ENCODE measurements at regions not wholly inside any gene's neighbourhood (a gene's known extent, or its start where the extent isn't known, plus 50 kb on each side); places are given as distances from the start of the nearest gene placed in this dataset.

DNA sequence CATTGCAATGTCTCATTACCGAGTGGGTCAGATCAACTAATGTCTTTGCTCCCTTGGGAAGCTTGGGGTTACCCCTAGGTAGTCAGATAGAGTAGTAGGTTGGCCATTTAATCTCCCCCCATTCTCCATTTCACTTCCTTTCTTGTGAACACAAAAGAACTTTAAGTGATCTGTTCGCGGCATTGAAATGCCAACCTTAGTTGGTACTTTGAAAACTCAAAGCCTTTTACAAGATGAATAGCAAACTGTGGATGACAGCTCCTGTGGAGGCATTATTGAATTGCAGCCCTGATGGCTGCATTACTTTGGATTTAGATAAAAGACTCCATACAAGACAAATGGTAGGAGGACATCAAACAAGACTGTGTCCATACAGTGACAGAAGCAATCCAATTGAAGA is 469.1 kb downstream of the GBA3 start:
- Histone ChIP-seq H3K27me3 (no peaks in the 10 kb centered on the region), H3K4me3 (no peak overlapping the region), H3K4me1 (no peaks in the 10 kb centered on the region), H3K36me3 (no peaks in the 10 kb centered on the region), H3K27ac (no peak overlapping the region), H3K9me3 (no peaks in the 10 kb centered on the region)
- intact Hi-C loops (cut with DNase I; ENCODE audit: low total_unique reads) (no loop called here), in situ Hi-C loops (cut with MboI; ENCODE audit: low pct_ligation_motif_present in 1 of 4, low pct_unique_long_range_greater_than_20kb in 1 of 4, low sequenced_read_pairs in 3 of 4) (no loop called here)
- DNase-seq: no peak
- TF ChIP-seq EP300 (IDR thresholded peaks at IDR 0.05; ENCODE audit: low read depth) (no peak), POLR2AphosphoS5 (IDR thresholded peaks at IDR 0.05) (no peak), POLR2A (IDR thresholded peaks at IDR 0.05) (no peak)
- TF ChIP-seq, protein P1, sequence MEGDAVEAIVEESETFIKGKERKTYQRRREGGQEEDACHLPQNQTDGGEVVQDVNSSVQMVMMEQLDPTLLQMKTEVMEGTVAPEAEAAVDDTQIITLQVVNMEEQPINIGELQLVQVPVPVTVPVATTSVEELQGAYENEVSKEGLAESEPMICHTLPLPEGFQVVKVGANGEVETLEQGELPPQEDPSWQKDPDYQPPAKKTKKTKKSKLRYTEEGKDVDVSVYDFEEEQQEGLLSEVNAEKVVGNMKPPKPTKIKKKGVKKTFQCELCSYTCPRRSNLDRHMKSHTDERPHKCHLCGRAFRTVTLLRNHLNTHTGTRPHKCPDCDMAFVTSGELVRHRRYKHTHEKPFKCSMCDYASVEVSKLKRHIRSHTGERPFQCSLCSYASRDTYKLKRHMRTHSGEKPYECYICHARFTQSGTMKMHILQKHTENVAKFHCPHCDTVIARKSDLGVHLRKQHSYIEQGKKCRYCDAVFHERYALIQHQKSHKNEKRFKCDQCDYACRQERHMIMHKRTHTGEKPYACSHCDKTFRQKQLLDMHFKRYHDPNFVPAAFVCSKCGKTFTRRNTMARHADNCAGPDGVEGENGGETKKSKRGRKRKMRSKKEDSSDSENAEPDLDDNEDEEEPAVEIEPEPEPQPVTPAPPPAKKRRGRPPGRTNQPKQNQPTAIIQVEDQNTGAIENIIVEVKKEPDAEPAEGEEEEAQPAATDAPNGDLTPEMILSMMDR (IDR thresholded peaks at IDR 0.05): no peak
- 80 to 92% methylated on average over 2 to 3 of the region's 3 CpGs for WGBS, 2 donors (ENCODE audit: low coverage in 1 of 2)

DNA sequence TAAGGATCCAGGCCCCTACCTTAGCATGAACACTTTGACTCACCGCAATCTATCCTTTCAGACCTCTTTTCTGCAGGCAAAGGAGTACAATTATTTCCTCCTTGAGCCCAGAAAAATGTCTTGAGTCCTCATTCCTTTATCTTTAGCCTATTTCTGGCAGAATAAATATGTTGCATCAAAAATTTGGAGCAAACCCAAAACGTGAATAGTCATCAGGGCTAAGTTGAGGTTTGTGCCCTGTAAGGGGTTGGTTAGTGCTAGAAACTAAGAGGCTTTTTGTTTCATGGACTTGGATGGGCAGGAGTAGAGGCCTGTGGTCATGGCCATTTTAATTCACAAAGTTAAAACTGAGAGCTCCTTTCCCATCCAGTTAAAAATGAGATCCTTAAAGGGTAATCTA is 460.3 kb downstream of the GBA3 start:
- H3K27ac ChIP-seq: no peak overlapping the region
- no peaks in the 10 kb centered on the region for H3K4me1 ChIP-seq
- H3K36me3 ChIP-seq: no peaks in the 10 kb centered on the region
- intact Hi-C loops (cut with DNase I; ENCODE audit: low total_unique reads): no loop called here
- WGBS, 2 donors (ENCODE audit: low coverage in 1 of 2): 55 to 73% methylated on average over 1 to 2 of the region's 2 CpGs
- TF ChIP-seq POLR2AphosphoS5 (IDR thresholded peaks at IDR 0.05) (no peak), EP300 (IDR thresholded peaks at IDR 0.05; ENCODE audit: low read depth) (no peak), POLR2A (IDR thresholded peaks at IDR 0.05) (no peak)
- TF ChIP-seq, protein P1 (IDR thresholded peaks at IDR 0.05): no peak
- in situ Hi-C loops (cut with MboI; ENCODE audit: low pct_ligation_motif_present in 1 of 4, low pct_unique_long_range_greater_than_20kb in 1 of 4, low sequenced_read_pairs in 3 of 4): no loop called here
- no peak for DNase-seq
- no peak overlapping the region for H3K4me3 ChIP-seq
- no peaks in the 10 kb centered on the region for H3K9me3 ChIP-seq
- H3K27me3 ChIP-seq: no peaks in the 10 kb centered on the region

DNA sequence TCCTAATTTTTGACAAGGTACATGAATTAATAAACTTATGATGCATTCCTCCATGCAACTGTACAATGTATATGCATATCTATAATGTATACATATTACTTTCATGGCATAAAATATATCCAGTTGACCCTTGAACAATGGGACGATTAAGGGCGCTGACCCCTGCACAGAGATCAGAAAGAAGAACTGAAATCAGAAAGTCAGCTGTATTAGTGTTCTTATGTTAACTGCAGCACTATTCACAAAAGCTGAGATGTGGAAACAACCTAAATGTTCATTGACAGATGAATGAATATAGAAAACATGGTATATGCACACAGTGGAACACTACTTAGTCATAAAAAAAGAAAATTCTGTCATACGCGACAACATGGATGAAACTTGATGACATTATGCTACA is 457.1 kb downstream of the GBA3 start:
- intact Hi-C loops (cut with DNase I; ENCODE audit: low total_unique reads): no loop called here
- H3K4me3 ChIP-seq: no peak overlapping the region
- in situ Hi-C loops (cut with MboI; ENCODE audit: low pct_ligation_motif_present in 1 of 4, low pct_unique_long_range_greater_than_20kb in 1 of 4, low sequenced_read_pairs in 3 of 4): loop anchor here in 2 of 4 donors (25.0 kb wide), 1 partner anchor 1262 kb away; no protein-coding TSS in a partner anchor

DNA sequence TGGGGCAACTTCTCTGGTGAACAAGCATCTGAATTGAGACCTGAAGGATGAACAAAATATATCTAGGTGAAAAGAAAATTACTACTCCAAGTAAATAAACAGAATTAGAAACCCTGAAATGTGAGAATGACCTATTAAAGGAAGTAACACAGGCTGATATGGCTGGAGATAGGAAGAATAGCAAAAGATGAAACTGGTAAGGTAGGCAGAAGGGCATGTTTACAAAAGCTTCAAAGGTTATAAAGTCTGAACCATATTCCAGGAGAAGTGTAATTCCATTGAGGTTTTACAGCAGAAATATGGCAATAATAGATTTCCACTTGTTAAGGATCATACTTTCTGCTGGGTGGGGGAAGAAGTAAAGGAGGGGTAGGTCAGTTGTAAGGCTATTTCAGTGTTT is 452.0 kb downstream of the GBA3 start:
- Histone ChIP-seq H3K9me3 (no peaks in the 10 kb centered on the region), H3K27me3 (no peaks in the 10 kb centered on the region), H3K4me3 (no peak overlapping the region), H3K4me1 (peaks cover 0 to 21% (median 10%) of the 10 kb centered on the region in 4 donors), H3K36me3 (no peaks in the 10 kb centered on the region), H3K27ac (no peak overlapping the region)
- TF ChIP-seq EP300 (IDR thresholded peaks at IDR 0.05; ENCODE audit: low read depth) (no peak), POLR2A (IDR thresholded peaks at IDR 0.05) (no peak), POLR2AphosphoS5 (IDR thresholded peaks at IDR 0.05) (no peak)
- TF ChIP-seq, protein P1 (IDR thresholded peaks at IDR 0.05): no peak
- intact Hi-C loops (cut with DNase I; ENCODE audit: low total_unique reads) (no loop called here), in situ Hi-C loops (cut with MboI; ENCODE audit: low pct_ligation_motif_present in 1 of 4, low pct_unique_long_range_greater_than_20kb in 1 of 4, low sequenced_read_pairs in 3 of 4) (loop anchor here in 2 of 4 donors (25.0 kb wide), 1 partner anchor 1268 kb away; no protein-coding TSS in a partner anchor)
- no peak for DNase-seq

More for the DNA sequence above, 457.1 kb downstream of the GBA3 start:
- Histone ChIP-seq H3K27me3 (no peaks in the 10 kb centered on the region), H3K27ac (no peak overlapping the region), H3K9me3 (no peaks in the 10 kb centered on the region), H3K4me1 (peaks cover 0 to 7% (median 2%) of the 10 kb centered on the region in 4 donors), H3K36me3 (no peaks in the 10 kb centered on the region)
- TF ChIP-seq POLR2A (IDR thresholded peaks at IDR 0.05) (no peak), POLR2AphosphoS5 (IDR thresholded peaks at IDR 0.05) (no peak), EP300 (IDR thresholded peaks at IDR 0.05; ENCODE audit: low read depth) (no peak)
- TF ChIP-seq, protein P1 (IDR thresholded peaks at IDR 0.05): no peak
- 84 to 87% methylated on average over 4 of the region's 4 CpGs for WGBS, 2 donors (ENCODE audit: low coverage in 1 of 2)
- no peak for DNase-seq

Measured in transverse colon (tissue), 4 donors.